HEK293T (cell line): ENCODE measurements at regions not wholly inside any gene's neighbourhood (a gene's known extent, or its start where the extent isn't known, plus 50 kb on each side); places are given as distances from the start of the nearest gene placed in this dataset.
"Not testable (repeated sequence)": the region's sequence is repeated elsewhere in the genome, so short reads cannot be mapped to it uniquely, and the experiment has no call there.

Experiments used
- CTCF ChIA-PET: fragments of 350-600 bp; formaldehyde crosslinking; extraction: SDS; loops from one replicate; lab custom pipeline; 2021; ENCODE audit warnings: antibody characterized with exemption, inconsistent platforms; lab: Yijun Ruan, JAX
- POLR2A ChIA-PET: fragments of 350-600 bp; formaldehyde crosslinking; extraction: SDS; loops from one replicate; lab custom pipeline; 2020; ENCODE audit warnings: antibody characterized with exemption, inconsistent platforms; lab: Yijun Ruan, JAX
- DNase-seq: peaks from one replicate; pipeline ENCODE4 v3.0.0; 2012; ENCODE audit warnings: mixed read lengths; ENCODE audit errors: extremely low spot score
- ARNT ChIP-seq: fragments of 450-650 bp; IDR thresholded peaks from 2 replicates; pipeline ENCODE4 v1.6.1; 2017; ENCODE audit warnings: mild to moderate bottlenecking
- BHLHE40 ChIP-seq: fragments of 450-650 bp; IDR thresholded peaks from 2 replicates; pipeline ENCODE4 v1.6.1; 2016; ENCODE audit warnings: mild to moderate bottlenecking, moderate library complexity, borderline replicate concordance
- CTBP1 ChIP-seq: fragments of 450-650 bp; IDR thresholded peaks from 2 replicates; pipeline ENCODE4 v1.6.1; 2016; ENCODE audit warnings: borderline replicate concordance
- ELF4 ChIP-seq: fragments of 450-650 bp; IDR thresholded peaks from 2 replicates; pipeline ENCODE4 v1.6.1; 2017; ENCODE audit warnings: antibody characterized with exemption
- FOXA1 ChIP-seq: fragments of 450-650 bp; IDR thresholded peaks from 2 replicates; pipeline ENCODE4 v1.6.1; 2016; ENCODE audit warnings: mild to moderate bottlenecking
- FOXK2 ChIP-seq: fragments of 450-650 bp; IDR thresholded peaks from 2 replicates; pipeline ENCODE4 v1.6.1; 2016; ENCODE audit warnings: mild to moderate bottlenecking
- FOXM1 ChIP-seq: fragments of 450-650 bp; IDR thresholded peaks from 2 replicates; pipeline ENCODE4 v1.6.1; 2017; ENCODE audit warnings: mild to moderate bottlenecking, borderline replicate concordance
- HDGF ChIP-seq: fragments of 450-650 bp; IDR thresholded peaks from 2 replicates; pipeline ENCODE4 v1.6.1; 2017; ENCODE audit warnings: antibody characterized with exemption, borderline replicate concordance
- L3MBTL2 ChIP-seq: fragments of 450-650 bp; conservative IDR thresholded peaks from 2 replicates; pipeline ENCODE4 v1.6.1; 2016; ENCODE audit warnings: mild to moderate bottlenecking
- LEF1 ChIP-seq: fragments of 450-650 bp; IDR thresholded peaks from 2 replicates; pipeline ENCODE4 v1.6.1; 2017; ENCODE audit warnings: mild to moderate bottlenecking, borderline replicate concordance
- NFRKB ChIP-seq: fragments of 450-650 bp; IDR thresholded peaks from 2 replicates; pipeline ENCODE4 v1.6.1; 2016; ENCODE audit warnings: mild to moderate bottlenecking, moderate library complexity
- SP1 ChIP-seq: fragments of 450-650 bp; IDR thresholded peaks from 2 replicates; pipeline ENCODE4 v1.6.1; 2017
- SUZ12 ChIP-seq: fragments of 450-650 bp; IDR thresholded peaks from 2 replicates; pipeline ENCODE4 v1.6.1; 2016; ENCODE audit warnings: mild to moderate bottlenecking
- TARDBP ChIP-seq: fragments of 450-650 bp; IDR thresholded peaks from 2 replicates; pipeline ENCODE4 v1.6.1; 2016
- ZNF384 ChIP-seq: fragments of 450-650 bp; IDR thresholded peaks from 2 replicates; pipeline ENCODE4 v1.6.1; 2016
- TF ChIP-seq, protein P1 (sequence below): fragments of 450-650 bp; IDR thresholded peaks from 2 replicates; pipeline ENCODE4 v1.6.1; 2016

DNA sequence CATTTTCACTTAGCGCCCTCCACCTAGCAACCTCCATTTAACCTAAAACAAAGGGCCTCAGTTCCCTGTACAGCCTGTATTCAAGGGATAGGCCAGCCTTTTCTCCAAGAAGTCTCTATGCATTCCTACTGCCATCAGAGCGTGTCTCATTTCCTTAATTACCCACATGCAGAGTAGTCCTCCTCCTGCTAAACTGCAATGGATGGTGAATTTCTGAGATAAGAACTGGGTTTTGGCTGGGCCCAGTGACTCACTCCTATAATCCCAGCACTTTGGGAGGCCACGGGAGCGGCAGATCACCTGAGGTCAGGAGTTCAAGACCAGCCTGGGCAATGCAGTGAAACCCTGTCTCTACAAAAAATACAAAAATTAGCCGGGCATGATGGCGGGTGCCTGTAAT is 71.1 kb upstream of the GPR158 start:
- no peak for TF ChIP-seq L3MBTL2
- no peak for TF ChIP-seq ELF4
- TF ChIP-seq TARDBP, result no peak
- no peak for TF ChIP-seq SUZ12
- TF ChIP-seq ARNT, result no peak
- TF ChIP-seq SP1, result no peak
- no peak for TF ChIP-seq FOXK2
- ChIA-PET CTCF (no interaction called here), POLR2A (no interaction called here)
- DNase-seq, result no peak

DNA sequence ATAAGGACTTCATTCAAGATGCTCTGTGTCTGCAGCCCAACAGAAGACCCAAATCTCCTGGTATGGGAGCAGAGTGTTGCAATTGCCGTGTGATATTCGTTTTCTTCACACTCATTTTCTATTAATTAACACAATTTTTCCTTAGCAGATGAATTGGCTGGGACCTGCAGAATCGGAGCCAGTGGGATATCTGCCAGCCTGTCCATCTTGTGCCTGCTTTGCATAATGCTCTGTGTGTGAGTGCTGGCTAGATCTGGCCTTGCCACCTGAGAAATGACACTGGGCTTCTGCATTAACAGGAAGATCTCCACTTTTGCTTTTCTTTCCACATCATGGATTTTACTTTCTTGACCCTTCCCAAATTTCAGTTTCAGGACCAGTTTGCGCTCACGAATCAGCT is 70.4 kb upstream of the GPR158 start:
- TF ChIP-seq LEF1 (no peak), BHLHE40 (no peak), L3MBTL2 (no peak), NFRKB (no peak), TARDBP (no peak), FOXA1 (no peak), ZNF384 (no peak), FOXK2 (no peak), FOXM1 (no peak), SUZ12 (no peak), ARNT (no peak), HDGF (no peak), SP1 (no peak), ELF4 (no peak)
- TF ChIP-seq, protein P1, sequence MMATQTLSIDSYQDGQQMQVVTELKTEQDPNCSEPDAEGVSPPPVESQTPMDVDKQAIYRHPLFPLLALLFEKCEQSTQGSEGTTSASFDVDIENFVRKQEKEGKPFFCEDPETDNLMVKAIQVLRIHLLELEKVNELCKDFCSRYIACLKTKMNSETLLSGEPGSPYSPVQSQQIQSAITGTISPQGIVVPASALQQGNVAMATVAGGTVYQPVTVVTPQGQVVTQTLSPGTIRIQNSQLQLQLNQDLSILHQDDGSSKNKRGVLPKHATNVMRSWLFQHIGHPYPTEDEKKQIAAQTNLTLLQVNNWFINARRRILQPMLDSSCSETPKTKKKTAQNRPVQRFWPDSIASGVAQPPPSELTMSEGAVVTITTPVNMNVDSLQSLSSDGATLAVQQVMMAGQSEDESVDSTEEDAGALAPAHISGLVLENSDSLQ, result no peak
- CTCF ChIA-PET, result no interaction called here
- POLR2A ChIA-PET, result no interaction called here
- no peak for DNase-seq

DNA sequence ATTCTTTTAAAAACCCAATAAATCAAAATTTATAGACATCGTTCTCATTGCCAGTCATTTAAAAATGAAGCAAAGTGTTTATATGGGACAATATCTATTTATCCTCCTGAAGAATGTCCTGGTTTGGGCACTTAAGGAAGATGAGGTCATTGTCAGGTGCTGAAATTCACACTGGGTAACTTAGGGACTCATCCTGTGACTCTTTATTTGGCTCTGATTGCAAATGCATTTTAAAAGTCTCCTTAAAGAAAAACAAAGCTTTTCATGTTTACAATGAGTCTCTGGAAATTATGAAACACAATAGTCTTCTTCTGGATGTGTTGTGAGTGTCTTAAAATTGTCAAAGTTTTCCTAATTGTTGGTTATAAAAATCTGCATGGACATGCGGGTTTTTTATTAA is 69.5 kb upstream of the GPR158 start:
- ChIA-PET POLR2A (no interaction called here), CTCF (interaction anchor here (0.6 kb wide), 1 partner anchor 35 kb away, joined by 6 read pairs; no protein-coding TSS in a partner anchor)
- TF ChIP-seq, protein P1, result 0 out of 2 replicates have a peak, but pooled peaks have one; percentile 12
- TF ChIP-seq FOXA1, result no peak
- DNase-seq, result no peak

DNA sequence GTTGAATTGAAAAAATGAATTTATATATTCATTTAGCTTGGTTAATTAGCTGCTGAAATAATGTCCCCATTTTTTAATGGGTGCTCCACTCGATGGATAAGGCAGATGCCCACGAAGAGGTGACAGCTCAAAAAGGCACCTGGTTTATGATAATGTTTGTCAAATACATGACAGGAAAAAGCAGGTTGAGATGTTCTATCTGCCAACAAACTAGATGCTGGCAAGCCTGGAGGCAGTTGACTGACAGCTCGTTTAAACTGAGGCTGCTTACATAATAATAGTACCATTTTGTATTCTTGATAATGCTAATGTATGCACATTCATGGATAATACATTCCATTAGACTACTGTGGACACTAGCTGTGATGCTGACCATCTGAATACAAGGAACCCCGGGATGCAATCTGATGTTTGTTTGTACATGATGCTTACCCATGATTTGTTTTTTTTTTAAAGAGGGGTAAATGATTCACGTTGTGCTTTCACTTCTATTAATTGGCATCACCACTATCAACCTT is 69.0 kb upstream of the GPR158 start:
- DNase-seq, result no peak
- ChIA-PET CTCF (interaction anchor here (0.6 kb wide), 1 partner anchor 35 kb away, joined by 6 read pairs; no protein-coding TSS in a partner anchor), POLR2A (no interaction called here)
- TF ChIP-seq FOXA1, result no peak
- TF ChIP-seq, protein P1, result peak; percentile 46

DNA sequence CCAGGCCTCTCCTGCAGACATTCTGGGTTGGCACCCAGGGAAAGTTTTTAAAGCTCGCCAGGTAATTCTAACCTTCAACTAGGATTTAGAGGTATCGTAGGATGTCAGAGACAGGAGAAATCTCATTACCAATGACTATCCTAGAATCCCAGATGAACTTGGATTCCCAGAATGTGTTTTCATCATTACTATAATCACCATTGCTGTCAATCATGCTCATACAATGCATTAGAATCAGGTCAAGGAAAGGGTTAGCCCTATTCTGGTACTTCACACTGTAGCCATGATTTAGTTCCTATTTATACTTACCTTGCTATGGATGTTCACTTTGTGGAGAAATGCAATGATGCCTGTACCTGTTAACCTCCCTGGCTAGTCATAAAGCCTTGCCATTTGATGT is 67.0 kb upstream of the GPR158 start:
- TF ChIP-seq TARDBP (no peak), L3MBTL2 (no peak), CTBP1 (no peak), LEF1 (no peak), FOXK2 (no peak), SP1 (no peak), ARNT (no peak), FOXA1 (no peak), ZNF384 (no peak), HDGF (no peak), ELF4 (no peak), BHLHE40 (no peak), SUZ12 (no peak), NFRKB (no peak), FOXM1 (no peak)
- TF ChIP-seq, protein P1, result no peak
- CTCF ChIA-PET, result interaction anchor here (0.6 kb wide), 1 partner anchor 618 kb away, joined by 3 read pairs; no protein-coding TSS in a partner anchor
- POLR2A ChIA-PET, result no interaction called here
- DNase-seq, result no peak

DNA sequence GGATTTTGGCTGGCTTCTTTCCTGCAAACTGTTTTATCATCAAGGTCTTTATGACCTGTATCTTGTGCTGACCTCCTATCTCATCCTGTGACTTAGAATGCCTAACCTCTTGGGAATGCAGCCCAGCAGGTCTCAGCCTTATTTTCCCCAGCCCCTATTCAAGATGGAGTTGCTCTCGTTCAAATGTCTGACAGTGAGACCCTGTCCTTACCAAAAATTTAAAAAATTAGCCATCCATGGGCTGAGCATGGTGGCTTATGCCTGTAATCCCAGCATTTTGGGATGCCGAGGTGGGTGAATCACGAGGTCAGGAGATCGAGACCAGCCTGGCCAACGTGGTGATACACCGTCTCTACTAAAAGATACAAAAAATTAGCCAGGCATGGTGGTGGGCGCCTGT is 64.9 kb upstream of the GPR158 start:
- POLR2A ChIA-PET, CTCF ChIA-PET, DNase-seq: not testable (repeated sequence)

DNA sequence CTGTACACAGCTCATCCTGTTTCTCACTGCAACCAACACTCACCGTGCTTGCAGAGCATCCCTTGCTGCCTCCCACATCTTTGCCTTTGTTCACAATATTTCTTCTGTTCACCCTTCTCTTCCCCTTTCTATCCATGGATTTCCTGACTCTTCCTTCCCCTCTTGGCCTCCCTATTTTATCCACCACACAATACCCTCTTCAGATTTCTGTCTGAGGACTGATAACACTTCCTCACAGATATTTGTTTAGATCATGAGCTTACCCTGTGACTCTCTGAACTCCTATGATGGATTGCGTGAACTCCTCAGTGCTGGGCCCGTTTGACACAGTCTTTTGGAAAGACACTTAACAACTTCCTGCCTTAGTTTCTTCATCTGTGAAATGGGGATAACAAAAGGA is 62.8 kb upstream of the GPR158 start:
- POLR2A ChIA-PET, result no interaction called here
- CTCF ChIA-PET, result interaction anchor here (0.6 to 2.5 kb wide), 2 partner anchors 115 kb away, joined by 5 to 17 read pairs; no protein-coding TSS in a partner anchor
- DNase-seq, result no peak
- TF ChIP-seq ZNF384 (no peak), BHLHE40 (no peak), NFRKB (no peak), FOXA1 (no peak), SUZ12 (no peak)
